HG03432 (cell line): ENCODE measurements at regions not wholly inside any gene's neighbourhood (a gene's known extent, or its start where the extent isn't known, plus 50 kb on each side); places are given as distances from the start of the nearest gene placed in this dataset.
"Not testable (repeated sequence)": the region's sequence is repeated elsewhere in the genome, so short reads cannot be mapped to it uniquely, and the experiment has no call there.

Source experiments
- ATAC-seq: cut with Tn5 transposase; IDR thresholded peaks from one replicate; pipeline ENCODE4 v1.9.1; 2021; ENCODE audit warnings: mild to moderate bottlenecking, moderate library complexity; ENCODE audit not compliant: unreplicated experiment

- ATAC-seq, result no peak
Measured at GRCh38 chr1:114270718-114271117, 117.0 kb upstream of the SYT6 start.

GRCh38 chr1:114270282-114270681 is 116.6 kb upstream of the SYT6 start:
- no peak for ATAC-seq

- no peak for ATAC-seq
Measured at GRCh38 chr1:114269539-114269938, 115.9 kb upstream of the SYT6 start.

GRCh38 chr1:114263343-114263742 is 109.7 kb upstream of the SYT6 start:
- peak; percentile 92 for ATAC-seq

- ATAC-seq, result no peak
Measured at GRCh38 chr1:114262337-114262736, 108.7 kb upstream of the SYT6 start.

- ATAC-seq, result no peak
Measured at GRCh38 chr1:114260805-114261484, 107.3 kb upstream of the SYT6 start.

- ATAC-seq, result no peak
Measured at GRCh38 chr1:114259511-114260160, 106.0 kb upstream of the SYT6 start.

- ATAC-seq, result no peak
Measured at GRCh38 chr1:114258633-114259032, 105.0 kb upstream of the SYT6 start.

- ATAC-seq, result no peak
Measured at GRCh38 chr1:114258074-114258473, 104.4 kb upstream of the SYT6 start.

GRCh38 chr1:114257554-114257953 is 103.9 kb upstream of the SYT6 start:
- ATAC-seq, result no peak

- ATAC-seq, result no peak
Measured at GRCh38 chr1:114253900-114254299, 100.2 kb upstream of the SYT6 start.

GRCh38 chr1:114251573-114251939 is 97.9 kb upstream of the SYT6 start:
- no peak for ATAC-seq

- no peak for ATAC-seq
Measured at GRCh38 chr1:114250683-114251572, 97.3 kb upstream of the SYT6 start.

- ATAC-seq, result no peak
Measured at GRCh38 chr1:114249691-114250090, 96.0 kb upstream of the SYT6 start.

GRCh38 chr1:114248162-114248561 is 94.5 kb upstream of the SYT6 start:
- no peak for ATAC-seq

- not testable (repeated sequence) for ATAC-seq
Measured at GRCh38 chr1:114242531-114243210, 89.0 kb upstream of the SYT6 start.

- ATAC-seq, result no peak
Measured at GRCh38 chr1:114238053-114238452, 84.4 kb upstream of the SYT6 start.

GRCh38 chr1:114236517-114236916 is 82.8 kb upstream of the SYT6 start:
- ATAC-seq, result no peak

GRCh38 chr1:114235960-114236359 is 82.3 kb upstream of the SYT6 start:
- ATAC-seq, result no peak

GRCh38 chr1:114235281-114235680 is 81.6 kb upstream of the SYT6 start:
- ATAC-seq, result no peak

GRCh38 chr1:114234408-114235124 is 80.9 kb upstream of the SYT6 start:
- ATAC-seq, result peak; percentile 60
